Stimulated activated naive CD8-positive, alpha-beta T cell treated with anti-CD3 and anti-CD28 coated beads, Interleukin-15, amount 100 ng/mL, for 72 hours (primary cell): ENCODE measurements at regions not wholly inside any gene's neighbourhood (a gene's known extent, or its start where the extent isn't known, plus 50 kb on each side); places are given as distances from the start of the nearest gene placed in this dataset.
A peak's percentile ranks its signal among the peaks of the same experiment; 100 is the strongest.
"Not testable (repeated sequence)": the region's sequence is repeated elsewhere in the genome, so short reads cannot be mapped to it uniquely, and the experiment has no call there.

Experiments used
- ATAC-seq: fragments of 150-1000 bp; cut with Tn5 transposase; 2 replicates; pipeline ENCODE4 v1.10.0; 2021; ENCODE audit warnings: mild to moderate bottlenecking, moderate library complexity
- DNase-seq, 2 donors: peaks; one replicate each; pipeline ENCODE4 v3.0.0; 2021 to 2022
- H3K27ac Mint-ChIP-seq, 2 donors: one replicate each; pipeline ENCODE4 v1.8.0; 2022; ENCODE audit warnings: mild to moderate bottlenecking in 2 of 2, mixed read lengths in 2 of 2, moderate library complexity in 2 of 2
- H3K27me3 Mint-ChIP-seq: one replicate; pipeline ENCODE4 v1.8.0; 2022; ENCODE audit warnings: mixed read lengths
- H3K4me1 Mint-ChIP-seq: one replicate; pipeline ENCODE4 v1.8.0; 2022; ENCODE audit warnings: mild to moderate bottlenecking, mixed read lengths
- H3K4me3 Mint-ChIP-seq, 2 donors: one replicate each; pipeline ENCODE4 v1.8.0; 2022; ENCODE audit warnings: mild to moderate bottlenecking in 2 of 2, mixed read lengths in 2 of 2, moderate library complexity in 1 of 2
- H3K9me3 Mint-ChIP-seq, 2 donors: one replicate each; pipeline ENCODE4 v1.8.0; 2022; ENCODE audit warnings: mixed read lengths in 2 of 2

DNA sequence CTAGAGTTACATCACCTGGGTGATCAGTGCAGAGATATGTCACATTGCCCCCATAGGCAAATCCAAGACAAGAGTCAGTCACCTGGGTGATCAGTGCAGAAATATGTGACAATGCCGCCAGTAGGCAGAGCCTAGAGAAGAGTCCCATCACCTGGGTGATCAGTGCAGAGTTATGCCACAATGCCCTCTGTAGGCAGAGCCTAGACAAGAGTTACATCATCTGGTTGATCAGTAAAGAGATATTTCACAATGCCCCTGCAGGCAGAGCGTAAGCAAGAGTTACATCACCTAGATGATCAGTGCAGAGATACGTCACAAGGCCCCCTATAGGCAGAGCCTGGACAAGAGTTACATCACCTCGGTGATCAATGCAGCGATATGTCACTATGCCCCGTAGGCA is 63.3 kb upstream of the FRG2B start:
- ATAC-seq, H3K27ac Mint-ChIP-seq, H3K4me3 Mint-ChIP-seq: not testable (repeated sequence)

GRCh38 chr10:133688441-133688912 is 61.9 kb upstream of the FRG2B start:
- not testable (repeated sequence) for DNase-seq, H3K27me3 Mint-ChIP-seq, H3K4me3 Mint-ChIP-seq

More for the DNA sequence above, 63.3 kb upstream of the FRG2B start:
- H3K4me1 Mint-ChIP-seq, H3K9me3 Mint-ChIP-seq, H3K27me3 Mint-ChIP-seq: not testable (repeated sequence)
- DNase-seq, result peak in 1 of 2 donors; percentile 64

GRCh38 chr10:133687689-133688440 is 61.3 kb upstream of the FRG2B start:
- not testable (repeated sequence) for H3K4me1 Mint-ChIP-seq, H3K27me3 Mint-ChIP-seq, H3K9me3 Mint-ChIP-seq
- peak overlapping the region in 1 of 2 donors; percentile 4 for H3K4me3 Mint-ChIP-seq
- DNase-seq (peak in 1 of 2 donors; percentile 30), ATAC-seq (peak; percentile 56)
- H3K27ac Mint-ChIP-seq, result peak overlapping the region in 1 of 2 donors; percentile 59

More at GRCh38 chr10:133688441-133688912, 61.9 kb upstream of the FRG2B start:
- not testable (repeated sequence) for H3K9me3 Mint-ChIP-seq, H3K27ac Mint-ChIP-seq, H3K4me1 Mint-ChIP-seq
- ATAC-seq, result peak; percentile 33

DNA sequence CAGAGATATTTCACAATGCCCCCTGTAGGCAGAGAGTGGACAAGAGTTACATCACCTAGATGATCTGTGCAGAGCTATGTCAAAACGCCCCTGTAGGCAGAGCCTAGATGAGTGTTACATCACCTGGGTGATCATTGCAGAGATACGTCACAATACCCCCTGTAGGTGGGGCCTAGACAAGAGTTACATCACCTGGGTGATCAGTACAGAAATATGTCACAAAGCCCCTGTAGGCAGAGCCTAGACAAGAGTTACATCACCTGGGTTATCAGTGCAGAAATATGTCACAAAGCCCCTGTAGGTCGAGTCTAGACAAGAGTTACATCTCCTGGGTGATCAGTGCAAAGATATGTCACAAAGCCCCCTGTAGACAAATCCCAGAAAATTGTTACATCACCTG is 60.4 kb upstream of the FRG2B start:
- not testable (repeated sequence) for H3K27ac Mint-ChIP-seq, DNase-seq, H3K4me3 Mint-ChIP-seq, H3K9me3 Mint-ChIP-seq, H3K4me1 Mint-ChIP-seq, H3K27me3 Mint-ChIP-seq
- ATAC-seq, result peak; percentile 44
